GM12878 (cell line): ENCODE measurements at regions not wholly inside any gene's neighbourhood (a gene's known extent, or its start where the extent isn't known, plus 50 kb on each side); places are given as distances from the start of the nearest gene placed in this dataset.
"Not testable (repeated sequence)": the region's sequence is repeated elsewhere in the genome, so short reads cannot be mapped to it uniquely, and the experiment has no call there.

Experiments used
- ATAC-seq: fragments of 200-7000 bp; cut with Tn5 transposase; 3 replicates; pipeline ENCODE4 v1.9.1; 2020; ENCODE audit warnings: mild to moderate bottlenecking, moderate library complexity
- BruUV-seq: library from RNA; stranded (reverse); fragments of 400-500 nt; replicated peaks from 2 replicates; lab custom pipeline; 2021; lab: Mats Ljungman, UMichigan
- CTCF ChIA-PET: fragments of 300-600 bp; sonication (Branson Sonifier 250); formaldehyde crosslinking; extraction: SDS; loops from one replicate; lab custom pipeline; 2021; ENCODE audit warnings: inconsistent platforms; lab: Yijun Ruan, JAX
- POLR2A ChIA-PET: fragments of 350-600 bp; formaldehyde crosslinking; extraction: SDS; loops from one replicate; lab custom pipeline; 2021; ENCODE audit warnings: inconsistent platforms; lab: Charles Lee
- RAD21 ChIA-PET: fragments of 300-600 bp; sonication (Branson Sonifier 250); formaldehyde crosslinking; loops from one replicate; lab custom pipeline; 2023; ENCODE audit warnings: antibody characterized with exemption; ENCODE audit not compliant: unreplicated experiment; lab: Charles Lee
- SMC1A ChIA-PET: fragments of 300-600 bp; sonication (Branson Sonifier 250); formaldehyde crosslinking; loops from one replicate; lab custom pipeline; 2023; ENCODE audit not compliant: unreplicated experiment, uncharacterized antibody; lab: Charles Lee
- DNase-seq: peaks from one replicate; pipeline ENCODE4 v3.0.0-alpha.2; 2011; ENCODE audit warnings: low read depth, low spot score
- FAIRE-seq: peaks from 3 replicates; lab custom pipeline; 2011; peaks lifted over from hg19 to GRCh38; lab: Jason Lieb, UNC
- H2AFZ ChIP-seq: 2 replicates; pipeline ENCODE4 v1.6.0; 2011; ENCODE audit warnings: low read depth, low read length, control low read depth; ENCODE audit not compliant: control insufficient read depth
- H3K27ac ChIP-seq: 2 replicates; pipeline ENCODE4 v1.5.1; 2011; ENCODE audit warnings: control low read depth; ENCODE audit not compliant: control insufficient read depth, insufficient read depth
- H3K27me3 ChIP-seq, 2 experiments: replicated peaks in 1 of 2; 2 replicates each; pipeline versions ENCODE4 v1.6.0 to v1.6.1; 2011; ENCODE audit warnings: low read length in 1 of 2; ENCODE audit not compliant: control insufficient read depth in 2 of 2, insufficient read depth in 2 of 2
- H3K36me3 ChIP-seq, 2 experiments: 2 replicates each; pipeline ENCODE4 v1.5.1; 2011; ENCODE audit warnings: low read length in 1 of 2; ENCODE audit not compliant: control insufficient read depth in 2 of 2, insufficient read depth in 2 of 2
- H3K4me1 ChIP-seq: 2 replicates; pipeline ENCODE4 v1.6.1; 2011; ENCODE audit warnings: mild to moderate bottlenecking, low read length, moderate library complexity, mixed read lengths; ENCODE audit not compliant: control insufficient read depth, insufficient read depth
- H3K4me2 ChIP-seq: 2 replicates; pipeline ENCODE4 v1.6.0; 2011; ENCODE audit warnings: control low read depth; ENCODE audit not compliant: control insufficient read depth, insufficient read depth
- H3K4me3 ChIP-seq: fragments of 200-600 bp; sonication (generic); 2 replicates; pipeline ENCODE4 v1.5.1; 2016
- H3K79me2 ChIP-seq: 2 replicates; pipeline ENCODE4 v1.6.0; 2011; ENCODE audit warnings: low read length; ENCODE audit not compliant: control insufficient read depth, insufficient read depth
- H3K9ac ChIP-seq: 2 replicates; pipeline ENCODE4 v1.8.0; 2011; ENCODE audit warnings: low read length, control low read depth, mixed read lengths; ENCODE audit not compliant: control insufficient read depth, insufficient read depth
- H3K9me3 ChIP-seq: replicated peaks from 3 replicates; pipeline ENCODE4 v1.5.1; 2011; ENCODE audit warnings: mild to moderate bottlenecking, low read length; ENCODE audit not compliant: control insufficient read depth, insufficient read depth
- H4K20me1 ChIP-seq: 2 replicates; pipeline ENCODE4 v1.6.0; 2011; ENCODE audit not compliant: control insufficient read depth, insufficient read depth
- CEBPB ChIP-seq, 2 experiments: fragments of 150-350 bp in 1 of 2; IDR thresholded peaks; 2 replicates each; pipeline ENCODE4 v1.6.1; 2012 to 2014; ENCODE audit warnings: low read depth in 2 of 2, low read length in 2 of 2, borderline replicate concordance in 1 of 2, inconsistent platforms in 1 of 2
- EZH2 ChIP-seq: IDR thresholded peaks from 2 replicates; pipeline ENCODE4 v1.6.1; 2012; ENCODE audit warnings: low read depth, mild to moderate bottlenecking, control low read depth, inconsistent platforms, low read length, borderline replicate concordance; ENCODE audit not compliant: control insufficient read depth
- WGBS: methylation state at CpG from one replicate; pipeline ENCODE4 v1.1.6; 2016; ENCODE audit warnings: low lambda C conversion rate; ENCODE audit not compliant: insufficient replicate concordance, insufficient coverage; ENCODE audit errors: missing lambda C conversion rate; 5-methylcytosine and 5-hydroxymethylcytosine counted together
- in situ Hi-C: fragments of 300-500 bp; cut with MboI; formaldehyde crosslinking; loops from 9 replicates; pipeline ENCODE4 v1.14.3; 2018; ENCODE audit warnings: mixed read lengths
- intact Hi-C: fragments of 100-400 bp; cut with micrococcal nuclease; formaldehyde crosslinking; loops from one replicate; pipeline ENCODE4 v1.14.2; 2022; ENCODE audit not compliant: unreplicated experiment

GRCh38 chr2:113818382-113818951 is 62.0 kb upstream of the SLC35F5 start:
- H3K36me3 ChIP-seq = no peaks in the 10 kb centered on the region
- H3K27ac ChIP-seq = no peak overlapping the region
- H3K79me2 ChIP-seq = no peaks in the 10 kb centered on the region
- no peaks in the 10 kb centered on the region for H3K4me1 ChIP-seq
- H3K4me2 ChIP-seq = no peak overlapping the region
- no peaks in the 10 kb centered on the region for H4K20me1 ChIP-seq
- FAIRE-seq = no peak
- no peak overlapping the region for H3K9ac ChIP-seq
- H3K9me3 ChIP-seq = no peaks in the 10 kb centered on the region
- in situ Hi-C loops = no loop called here
- TF ChIP-seq EZH2 (no peak), CEBPB (IDR thresholded peaks at IDR 0.05; ENCODE audit: borderline replicate concordance in 1 of 2, low read depth in 2 of 2, low read length in 2 of 2) (no peak)
- TF ChIP-seq, all 136 proteins: peak for 0
- DNase-seq (no peak), ATAC-seq (no peak)
- POLR2A ChIA-PET = interaction anchor here (0.5 kb wide), 1 partner anchor 138 kb away, joined by 3 read pairs; no protein-coding TSS in a partner anchor
- no TSS peak for BruUV-seq
- intact Hi-C loops = no loop called here
- RAD21 ChIA-PET = no interaction called here
- Histone ChIP-seq H3K27me3 (no peaks in the 10 kb centered on the region), H3K4me3 (no peak overlapping the region), H2AFZ (no peak overlapping the region)
- 69% methylated on average over 10 of the region's 10 CpGs for WGBS
- CTCF ChIA-PET = no interaction called here
- SMC1A ChIA-PET = interaction anchor here (1.3 kb wide), 1 partner anchor 9 kb away, joined by 5 read pairs; no protein-coding TSS in a partner anchor

- H3K79me2 ChIP-seq, H3K9ac ChIP-seq, H3K27ac ChIP-seq, intact Hi-C loops, RAD21 ChIA-PET, in situ Hi-C loops, POLR2A ChIA-PET, CTCF ChIA-PET, H2AFZ ChIP-seq, SMC1A ChIA-PET, FAIRE-seq, H3K9me3 ChIP-seq, H3K4me3 ChIP-seq, H4K20me1 ChIP-seq, BruUV-seq, H3K4me1 ChIP-seq, H3K36me3 ChIP-seq, H3K27me3 ChIP-seq, H3K4me2 ChIP-seq, DNase-seq, ATAC-seq: not testable (repeated sequence)
- WGBS = 90% methylated on average over 3 of the region's 3 CpGs
Observed at GRCh38 chr2:113813396-113813795, 57.0 kb upstream of the SLC35F5 start.
